T-helper 1 cell treated with Interleukin-12 subunit alpha and Interleukin-12 subunit beta and Interleukin-4 antibody, amounts not matched to agents 30 μg/mL and 1 μg/mL, for 36 hours (primary cell): ENCODE measurements at regions not wholly inside any gene's neighbourhood (a gene's known extent, or its start where the extent isn't known, plus 50 kb on each side); places are given as distances from the start of the nearest gene placed in this dataset.

Source experiments
- H3K27ac Mint-ChIP-seq: one replicate; pipeline ENCODE4 v1.8.0; 2021; ENCODE audit warnings: mild to moderate bottlenecking, mixed read lengths
- H3K27me3 Mint-ChIP-seq: one replicate; pipeline ENCODE4 v1.8.0; 2021; ENCODE audit warnings: low read depth, mixed read lengths
- H3K36me3 Mint-ChIP-seq: one replicate; pipeline ENCODE4 v1.8.0; 2021; ENCODE audit warnings: low read depth, mixed read lengths
- H3K4me1 Mint-ChIP-seq: one replicate; pipeline ENCODE4 v1.8.0; 2021; ENCODE audit warnings: low read depth, mixed read lengths
- H3K4me3 Mint-ChIP-seq: one replicate; pipeline ENCODE4 v1.8.0; 2021; ENCODE audit warnings: mild to moderate bottlenecking, moderate library complexity, mixed read lengths
- H3K9me3 Mint-ChIP-seq: one replicate; pipeline ENCODE4 v1.8.0; 2021; ENCODE audit warnings: mixed read lengths

DNA sequence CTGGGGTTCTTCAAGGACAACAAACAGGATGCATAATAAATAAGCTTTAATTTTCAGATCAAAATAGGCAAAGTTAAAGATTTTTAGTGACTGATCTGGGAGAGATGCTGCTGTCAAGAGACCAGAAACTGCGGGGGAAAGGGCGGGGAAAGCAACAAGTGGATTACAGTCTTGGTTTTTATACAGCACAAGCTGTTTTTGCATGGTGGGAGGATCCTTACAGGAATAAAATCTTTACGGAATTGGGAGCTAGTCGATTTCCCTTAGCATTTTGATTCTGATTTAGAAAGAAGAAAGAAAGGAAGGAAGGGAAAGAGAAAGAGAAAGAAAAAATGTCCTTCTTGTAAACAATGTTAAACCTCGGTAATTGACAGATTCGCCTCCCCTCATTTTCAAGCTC lies 242.3 kb upstream of the SP8 start:
- H3K4me3 Mint-ChIP-seq: no peak overlapping the region
- H3K4me1 Mint-ChIP-seq: no peaks in the 10 kb centered on the region

DNA sequence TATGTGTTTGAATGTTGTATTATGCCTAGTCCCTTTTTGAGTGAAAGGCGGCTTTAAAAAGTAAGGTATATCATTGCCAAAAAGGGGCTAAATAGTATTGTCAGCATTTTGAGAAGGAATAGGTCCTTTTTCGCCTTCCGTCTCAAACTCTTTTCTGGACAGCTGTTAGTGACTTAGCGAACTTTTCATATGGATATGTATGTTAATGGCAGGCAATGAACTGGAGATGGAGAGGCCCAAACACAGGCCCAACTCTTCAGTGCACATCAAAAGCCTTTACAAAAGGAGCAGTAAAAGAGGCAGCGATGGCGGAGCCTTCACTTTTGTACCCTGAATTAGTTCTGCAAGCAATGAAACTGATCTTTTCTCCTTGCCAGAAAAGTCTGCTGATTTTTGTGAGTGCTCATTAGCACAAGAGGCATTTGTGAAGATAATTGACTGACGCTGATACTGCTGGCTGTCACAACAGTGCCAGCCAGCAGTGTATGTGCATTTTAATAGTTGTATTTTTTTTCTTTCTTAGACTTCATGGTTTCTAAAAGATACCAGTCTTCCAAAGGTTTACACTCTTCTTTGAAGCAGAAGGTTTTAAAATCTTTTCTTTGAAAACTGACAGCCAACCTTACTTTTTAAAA lies 243.7 kb upstream of the SP8 start:
- Mint-ChIP-seq H3K27me3 (no peaks in the 10 kb centered on the region), H3K36me3 (no peaks in the 10 kb centered on the region), H3K4me1 (no peaks in the 10 kb centered on the region), H3K4me3 (no peak overlapping the region), H3K9me3 (no peaks in the 10 kb centered on the region), H3K27ac (no peak overlapping the region)

More for the DNA sequence above, 242.3 kb upstream of the SP8 start:
- H3K27me3 Mint-ChIP-seq: no peaks in the 10 kb centered on the region
- H3K36me3 Mint-ChIP-seq: no peaks in the 10 kb centered on the region
- H3K9me3 Mint-ChIP-seq: no peaks in the 10 kb centered on the region
- H3K27ac Mint-ChIP-seq: no peak overlapping the region

DNA sequence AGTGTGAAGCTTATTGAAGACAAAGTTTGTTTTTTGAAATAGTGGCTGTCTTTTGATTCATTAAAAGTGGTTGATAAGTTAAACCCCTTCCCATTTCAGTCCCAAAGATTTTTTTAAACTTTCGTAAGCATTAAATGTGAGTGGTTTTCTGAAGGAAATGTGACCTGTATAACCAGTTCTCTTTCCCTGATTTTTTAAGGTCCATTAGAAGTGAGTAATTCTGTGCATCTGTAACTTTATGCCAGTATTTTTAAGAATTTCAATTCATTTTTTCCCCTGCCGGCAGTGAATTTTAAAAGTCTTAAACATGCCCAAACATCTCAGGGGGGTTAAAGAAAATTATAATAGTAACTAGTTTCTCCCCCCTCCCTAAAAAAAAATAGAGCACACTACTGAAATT lies 254.6 kb upstream of the SP8 start:
- no peaks in the 10 kb centered on the region for H3K4me1 Mint-ChIP-seq
- no peaks in the 10 kb centered on the region for H3K27me3 Mint-ChIP-seq
- no peak overlapping the region for H3K27ac Mint-ChIP-seq
- no peaks in the 10 kb centered on the region for H3K9me3 Mint-ChIP-seq
- no peak overlapping the region for H3K4me3 Mint-ChIP-seq
- H3K36me3 Mint-ChIP-seq: no peaks in the 10 kb centered on the region

DNA sequence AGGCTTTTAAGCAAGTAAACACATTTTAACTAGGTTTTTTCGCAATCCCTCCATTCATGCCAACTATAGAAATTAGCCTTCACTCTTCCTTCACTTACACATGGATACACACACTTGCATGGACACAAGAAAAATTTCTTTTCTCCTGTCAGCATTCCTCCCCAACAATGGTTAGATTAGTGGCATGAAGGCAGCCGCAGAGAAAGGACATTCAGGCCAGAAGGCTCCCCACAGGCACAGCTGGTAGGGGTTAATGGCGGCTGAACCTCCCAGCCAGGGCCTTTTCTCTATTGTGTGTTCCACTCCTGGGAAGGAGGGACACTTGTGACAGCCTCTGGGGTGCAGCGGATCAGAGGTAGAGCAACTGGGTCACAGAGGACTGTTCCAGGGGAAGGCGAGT lies 255.0 kb upstream of the SP8 start:
- no peaks in the 10 kb centered on the region for H3K36me3 Mint-ChIP-seq
- H3K27ac Mint-ChIP-seq: no peak overlapping the region
- H3K9me3 Mint-ChIP-seq: no peaks in the 10 kb centered on the region

DNA sequence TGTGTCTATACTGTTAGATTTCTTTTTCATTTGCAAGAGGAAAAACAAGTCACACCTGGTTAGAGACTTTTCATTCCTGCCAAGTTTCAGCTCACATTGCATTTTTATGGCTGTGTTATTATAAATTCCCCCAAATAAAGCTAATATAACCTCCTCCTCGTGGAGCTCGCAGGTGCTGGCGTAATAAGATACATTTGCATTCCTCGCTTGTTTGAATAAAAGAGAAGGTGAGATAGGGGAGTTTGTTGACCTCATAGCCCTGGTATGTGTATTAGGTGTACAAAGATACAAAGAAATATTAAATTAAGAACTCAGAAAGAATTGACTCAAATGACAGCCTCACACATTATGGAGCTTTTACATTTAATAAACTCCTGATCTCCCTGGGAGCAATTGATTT lies 257.7 kb upstream of the SP8 start:
- no peaks in the 10 kb centered on the region for H3K36me3 Mint-ChIP-seq
- no peaks in the 10 kb centered on the region for H3K4me1 Mint-ChIP-seq
- no peak overlapping the region for H3K4me3 Mint-ChIP-seq
- no peaks in the 10 kb centered on the region for H3K27me3 Mint-ChIP-seq
- H3K9me3 Mint-ChIP-seq: no peaks in the 10 kb centered on the region
- H3K27ac Mint-ChIP-seq: no peak overlapping the region

More for the DNA sequence above, 255.0 kb upstream of the SP8 start:
- H3K4me3 Mint-ChIP-seq: no peak overlapping the region
- no peaks in the 10 kb centered on the region for H3K4me1 Mint-ChIP-seq
- no peaks in the 10 kb centered on the region for H3K27me3 Mint-ChIP-seq

DNA sequence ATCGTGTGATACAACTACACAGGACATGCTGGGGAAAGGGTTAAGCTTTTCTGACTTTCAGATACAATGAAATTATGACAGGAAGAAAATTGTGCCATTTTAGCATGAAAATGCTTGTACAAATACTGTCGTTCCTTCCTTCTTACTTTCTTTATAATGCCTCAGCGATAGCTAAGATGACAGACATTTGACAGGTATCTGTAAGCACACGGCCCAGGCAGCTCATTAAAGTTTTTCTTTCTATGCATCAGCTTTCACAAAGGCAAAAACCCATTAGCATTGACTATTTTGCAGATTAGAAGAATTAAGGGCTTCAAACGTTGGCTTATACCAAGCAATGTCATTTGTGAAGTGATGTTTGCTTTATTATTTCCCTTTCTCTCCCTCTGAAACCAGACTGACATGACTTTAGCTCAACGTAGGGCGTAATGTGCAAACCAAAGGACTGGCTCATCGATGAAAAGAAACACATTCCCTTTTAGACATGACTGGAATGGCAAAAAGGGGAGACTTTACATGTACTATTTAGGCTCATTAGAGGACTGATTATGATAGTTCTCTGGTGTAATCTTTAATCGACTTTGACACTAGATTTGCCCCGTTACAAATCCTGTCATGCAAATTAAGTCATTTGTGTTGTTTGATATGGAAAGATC lies 258.4 kb upstream of the SP8 start:
- Mint-ChIP-seq H3K36me3 (no peaks in the 10 kb centered on the region), H3K4me3 (no peak overlapping the region), H3K4me1 (no peaks in the 10 kb centered on the region), H3K9me3 (no peaks in the 10 kb centered on the region), H3K27me3 (no peaks in the 10 kb centered on the region), H3K27ac (no peak overlapping the region)

DNA sequence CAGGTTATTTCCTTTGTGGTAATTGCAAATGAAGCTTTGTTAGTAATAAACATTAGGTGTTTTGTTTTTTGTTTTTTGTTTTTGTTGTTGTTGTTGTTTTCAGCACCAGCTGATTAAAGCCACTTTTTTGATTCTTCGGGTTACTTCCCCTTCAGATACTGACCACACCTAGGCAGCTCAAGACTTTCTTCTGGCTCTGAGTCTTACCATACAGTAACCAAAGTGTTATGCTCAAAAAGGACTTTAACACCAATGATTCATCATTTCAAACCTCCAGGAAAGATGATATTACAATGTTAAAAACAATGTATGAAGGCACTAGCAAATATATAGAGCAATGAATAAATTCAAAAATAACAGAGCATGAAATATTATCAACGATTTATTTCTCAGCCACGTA lies 265.2 kb upstream of the SP8 start:
- Mint-ChIP-seq H3K9me3 (no peaks in the 10 kb centered on the region), H3K27me3 (no peaks in the 10 kb centered on the region), H3K36me3 (no peaks in the 10 kb centered on the region), H3K4me3 (no peak overlapping the region), H3K27ac (no peak overlapping the region), H3K4me1 (no peaks in the 10 kb centered on the region)

DNA sequence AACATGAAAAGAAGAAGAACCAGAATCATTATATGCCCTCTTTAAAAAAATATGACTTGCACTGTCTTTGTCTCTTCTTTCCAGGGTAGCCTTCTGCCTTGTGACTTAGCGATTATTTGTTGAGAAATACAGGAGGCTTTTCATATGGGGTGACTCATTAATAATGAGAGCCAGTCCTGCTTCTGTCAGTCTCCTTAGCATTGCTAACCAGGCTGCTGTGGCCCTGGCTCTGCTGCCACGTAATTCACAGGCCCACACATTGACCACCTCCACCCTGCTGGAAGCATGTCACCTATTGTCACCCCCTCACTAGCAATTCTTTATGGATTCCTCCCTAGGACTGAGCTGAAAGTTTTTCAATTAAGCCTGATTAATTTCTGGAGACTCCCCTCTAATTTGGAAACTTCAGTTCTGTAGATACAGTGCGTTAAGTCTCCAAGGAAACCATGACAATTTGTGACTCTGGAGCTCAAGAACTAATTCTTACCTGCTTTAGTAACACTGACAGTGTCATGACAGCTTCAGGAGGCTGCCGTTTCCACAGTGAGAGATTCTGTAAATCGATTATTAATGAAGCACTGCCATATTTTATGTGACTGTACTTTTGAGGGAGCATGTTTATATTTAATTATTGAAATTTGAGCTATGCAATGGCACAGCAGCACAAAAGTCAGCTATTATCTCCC lies 267.9 kb upstream of the SP8 start:
- Mint-ChIP-seq H3K36me3 (no peaks in the 10 kb centered on the region), H3K4me1 (no peaks in the 10 kb centered on the region), H3K9me3 (no peaks in the 10 kb centered on the region), H3K27ac (no peak overlapping the region), H3K4me3 (no peak overlapping the region), H3K27me3 (no peaks in the 10 kb centered on the region)

DNA sequence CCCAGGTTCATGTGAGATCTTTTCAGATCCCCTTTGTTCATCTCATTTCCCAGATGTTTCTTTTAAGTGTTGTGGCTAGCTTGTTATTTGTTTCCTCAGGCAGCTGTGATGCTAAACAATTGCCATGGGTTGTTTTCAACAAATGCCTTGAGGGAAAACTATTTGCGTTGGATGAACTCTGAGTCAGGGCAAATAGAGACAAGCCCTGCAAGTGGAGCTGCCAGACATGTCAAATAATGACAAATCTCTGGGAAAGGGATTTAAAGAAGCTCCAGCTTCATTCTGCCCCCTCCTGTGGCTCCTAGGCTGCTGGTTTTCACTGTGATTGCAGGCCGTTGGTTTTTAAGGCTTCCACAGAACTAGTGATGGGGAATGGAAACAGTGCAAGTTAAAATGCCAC lies 272.4 kb upstream of the SP8 start:
- Mint-ChIP-seq H3K27me3 (no peaks in the 10 kb centered on the region), H3K27ac (no peak overlapping the region), H3K4me1 (no peaks in the 10 kb centered on the region), H3K4me3 (no peak overlapping the region), H3K9me3 (no peaks in the 10 kb centered on the region), H3K36me3 (no peaks in the 10 kb centered on the region)

DNA sequence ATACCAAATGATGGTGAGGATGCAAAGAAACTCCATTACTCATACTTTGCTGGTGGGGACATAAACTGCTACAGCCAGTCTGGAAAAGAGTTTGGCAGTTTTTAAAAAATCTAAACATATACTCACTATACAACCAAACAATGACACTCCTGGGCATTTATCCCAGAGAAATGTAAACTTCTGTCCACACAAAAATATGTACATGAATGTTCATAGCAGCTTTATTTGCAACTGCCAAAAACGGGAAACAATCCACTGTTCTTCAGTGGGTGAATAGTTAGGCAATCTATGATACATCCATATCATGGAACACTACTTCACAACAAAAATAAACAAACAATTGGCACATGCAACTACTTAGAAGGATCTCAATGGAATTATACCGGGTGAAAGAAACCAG lies 276.4 kb upstream of the SP8 start:
- no peaks in the 10 kb centered on the region for H3K9me3 Mint-ChIP-seq
- no peaks in the 10 kb centered on the region for H3K4me1 Mint-ChIP-seq
- H3K27ac Mint-ChIP-seq: no peak overlapping the region
- no peaks in the 10 kb centered on the region for H3K27me3 Mint-ChIP-seq
- no peak overlapping the region for H3K4me3 Mint-ChIP-seq
- no peaks in the 10 kb centered on the region for H3K36me3 Mint-ChIP-seq

DNA sequence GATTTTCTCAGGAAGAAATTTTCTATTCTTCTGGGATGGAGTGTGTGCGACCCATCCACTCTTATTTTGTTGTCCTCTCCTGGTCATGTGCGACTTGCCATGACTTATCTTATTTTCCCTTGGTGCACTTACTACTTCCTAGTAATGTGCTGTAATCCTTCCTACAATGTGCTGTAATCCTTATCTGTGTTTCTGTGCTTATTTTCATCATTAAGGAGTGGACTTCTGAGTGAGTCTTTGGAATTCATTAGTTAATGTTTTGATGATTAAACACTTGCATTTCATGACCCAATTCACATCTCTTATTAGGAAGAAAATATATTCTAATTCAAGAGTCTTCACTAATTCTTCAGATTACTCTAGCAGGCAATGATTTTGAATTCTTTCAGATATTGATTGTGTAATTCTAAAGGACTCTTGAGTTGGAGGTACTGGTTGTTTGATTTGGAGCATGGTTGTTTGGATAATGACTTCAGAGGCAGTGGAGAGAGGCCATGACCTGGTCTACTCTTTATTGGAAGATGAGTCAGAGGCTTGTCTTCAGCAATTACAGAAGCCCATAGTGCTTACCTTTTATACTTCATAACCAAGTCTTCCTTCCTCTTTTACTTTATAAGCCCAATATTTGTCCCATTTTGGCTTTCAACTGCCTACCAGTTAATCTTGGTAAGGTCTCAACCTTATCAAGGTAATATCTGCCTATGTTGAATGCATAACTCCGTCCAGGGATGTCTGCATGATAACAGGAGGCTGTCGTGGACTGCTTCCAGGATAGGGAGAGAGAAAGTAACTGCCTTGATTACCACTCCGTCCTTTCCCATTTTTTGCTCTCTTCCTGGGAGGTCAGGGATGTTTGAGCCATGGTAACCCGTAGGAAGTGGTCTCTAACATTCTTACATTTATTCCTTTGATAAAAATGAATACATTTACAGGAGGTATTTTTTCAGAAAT lies 278.3 kb upstream of the SP8 start:
- no peaks in the 10 kb centered on the region for H3K4me1 Mint-ChIP-seq

DNA sequence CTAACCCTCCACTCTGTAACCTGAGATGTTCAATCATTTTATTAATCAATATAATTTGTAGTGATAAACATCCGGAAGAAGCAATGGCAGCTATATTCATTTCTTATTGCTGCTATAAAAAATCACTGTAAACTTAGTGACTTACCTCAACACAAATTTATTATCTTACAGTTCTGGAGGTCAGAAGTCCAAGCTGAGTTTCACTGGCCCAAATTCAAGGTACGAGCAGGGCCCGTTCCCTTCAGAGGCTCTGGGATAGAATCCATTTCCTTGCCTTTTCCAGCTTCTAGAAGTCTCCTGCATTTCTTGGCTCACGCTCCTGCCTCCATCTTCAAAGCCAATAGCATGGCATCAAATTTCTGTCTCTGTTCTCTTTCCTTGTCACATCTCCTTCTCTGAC lies 279.5 kb upstream of the SP8 start:
- H3K27me3 Mint-ChIP-seq: no peaks in the 10 kb centered on the region
- no peak overlapping the region for H3K27ac Mint-ChIP-seq
- H3K9me3 Mint-ChIP-seq: no peaks in the 10 kb centered on the region
- H3K36me3 Mint-ChIP-seq: no peaks in the 10 kb centered on the region
- H3K4me3 Mint-ChIP-seq: no peak overlapping the region
- H3K4me1 Mint-ChIP-seq: no peaks in the 10 kb centered on the region

More for the DNA sequence above, 278.3 kb upstream of the SP8 start:
- Mint-ChIP-seq H3K9me3 (no peaks in the 10 kb centered on the region), H3K36me3 (no peaks in the 10 kb centered on the region), H3K27me3 (no peaks in the 10 kb centered on the region), H3K27ac (no peak overlapping the region), H3K4me3 (no peak overlapping the region)

DNA sequence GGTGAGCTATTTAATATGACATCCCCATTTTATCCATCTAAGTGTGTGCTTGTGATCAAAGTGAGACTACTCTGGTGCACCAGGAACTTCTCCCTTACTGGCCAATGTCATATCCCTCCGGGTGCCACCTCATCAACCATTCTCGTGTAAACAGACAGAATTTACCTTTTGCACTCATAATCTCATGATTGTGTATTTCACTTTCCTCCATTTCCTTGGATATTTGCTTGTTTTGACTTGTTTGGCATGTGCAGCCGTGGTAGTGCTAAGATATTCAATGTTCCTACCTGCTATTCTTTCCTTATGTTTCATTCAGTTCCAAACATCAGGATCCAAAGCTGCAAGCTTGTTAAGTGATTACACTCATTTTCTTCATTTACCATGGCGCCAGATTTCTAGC lies 280.5 kb upstream of the SP8 start:
- no peaks in the 10 kb centered on the region for H3K36me3 Mint-ChIP-seq
- H3K4me3 Mint-ChIP-seq: no peak overlapping the region
- no peak overlapping the region for H3K27ac Mint-ChIP-seq
- no peaks in the 10 kb centered on the region for H3K4me1 Mint-ChIP-seq
- no peaks in the 10 kb centered on the region for H3K27me3 Mint-ChIP-seq
- no peaks in the 10 kb centered on the region for H3K9me3 Mint-ChIP-seq

DNA sequence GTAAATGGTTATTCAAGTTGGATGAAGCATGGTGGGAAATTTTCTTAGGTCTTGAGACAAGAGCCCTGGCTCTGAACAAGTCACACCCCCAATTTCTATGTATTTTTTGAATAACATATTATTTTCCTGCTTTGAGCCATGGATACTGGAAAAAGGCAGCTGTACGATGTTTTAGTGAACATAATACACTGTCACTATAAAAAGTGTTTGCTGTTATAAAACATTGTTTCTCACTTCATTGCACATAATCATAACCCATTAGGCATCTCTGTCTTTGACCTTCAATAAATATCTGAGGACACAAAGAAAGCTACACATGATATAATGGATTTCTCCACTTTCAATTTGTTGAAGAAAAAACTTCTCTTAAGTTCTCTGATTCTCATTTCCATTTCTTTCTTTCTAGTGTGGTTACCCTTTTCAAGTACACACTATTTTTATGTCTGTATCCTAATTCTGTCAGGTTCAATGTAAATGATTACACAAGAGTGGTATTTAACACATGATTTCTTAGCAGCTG lies 283.9 kb upstream of the SP8 start:
- H3K9me3 Mint-ChIP-seq: no peaks in the 10 kb centered on the region
- no peaks in the 10 kb centered on the region for H3K4me1 Mint-ChIP-seq
- no peaks in the 10 kb centered on the region for H3K27me3 Mint-ChIP-seq
- no peak overlapping the region for H3K27ac Mint-ChIP-seq
- no peaks in the 10 kb centered on the region for H3K36me3 Mint-ChIP-seq
- no peak overlapping the region for H3K4me3 Mint-ChIP-seq
